ENCODE measurements at regions not wholly inside any gene's neighbourhood (a gene's known extent, or its start where the extent isn't known, plus 50 kb on each side); places are given as distances from the start of the nearest gene placed in this dataset.
A peak's percentile ranks its signal among the peaks of the same experiment; 100 is the strongest.
"Not testable (repeated sequence)": the region's sequence is repeated elsewhere in the genome, so short reads cannot be mapped to it uniquely, and the experiment has no call there.

GRCh38 chr12:107607464-107608392 is 77.9 kb upstream of the PWP1 start:
- DNase-seq = peak; percentile 52 to 79 (median 69)

DNA sequence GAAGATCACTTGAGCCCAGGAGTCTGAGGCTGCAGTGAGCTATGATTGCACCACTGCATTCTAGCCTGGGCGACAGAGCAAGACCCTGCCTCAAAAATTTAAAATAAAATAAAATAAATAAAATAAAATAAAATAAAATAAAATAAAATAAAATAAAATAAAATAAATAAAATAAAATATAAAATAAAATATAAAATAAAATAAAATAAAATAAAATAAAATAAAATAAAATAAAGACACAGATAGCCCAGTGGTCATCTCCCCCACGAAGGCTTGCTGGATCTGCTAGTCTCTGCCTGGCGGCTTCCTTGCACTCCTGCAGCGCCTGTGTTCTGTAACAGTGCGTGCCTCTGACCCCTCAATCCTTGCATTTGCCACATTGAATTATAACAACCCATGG is 76.8 kb upstream of the PWP1 start:
- not testable (repeated sequence) for DNase-seq

DNA sequence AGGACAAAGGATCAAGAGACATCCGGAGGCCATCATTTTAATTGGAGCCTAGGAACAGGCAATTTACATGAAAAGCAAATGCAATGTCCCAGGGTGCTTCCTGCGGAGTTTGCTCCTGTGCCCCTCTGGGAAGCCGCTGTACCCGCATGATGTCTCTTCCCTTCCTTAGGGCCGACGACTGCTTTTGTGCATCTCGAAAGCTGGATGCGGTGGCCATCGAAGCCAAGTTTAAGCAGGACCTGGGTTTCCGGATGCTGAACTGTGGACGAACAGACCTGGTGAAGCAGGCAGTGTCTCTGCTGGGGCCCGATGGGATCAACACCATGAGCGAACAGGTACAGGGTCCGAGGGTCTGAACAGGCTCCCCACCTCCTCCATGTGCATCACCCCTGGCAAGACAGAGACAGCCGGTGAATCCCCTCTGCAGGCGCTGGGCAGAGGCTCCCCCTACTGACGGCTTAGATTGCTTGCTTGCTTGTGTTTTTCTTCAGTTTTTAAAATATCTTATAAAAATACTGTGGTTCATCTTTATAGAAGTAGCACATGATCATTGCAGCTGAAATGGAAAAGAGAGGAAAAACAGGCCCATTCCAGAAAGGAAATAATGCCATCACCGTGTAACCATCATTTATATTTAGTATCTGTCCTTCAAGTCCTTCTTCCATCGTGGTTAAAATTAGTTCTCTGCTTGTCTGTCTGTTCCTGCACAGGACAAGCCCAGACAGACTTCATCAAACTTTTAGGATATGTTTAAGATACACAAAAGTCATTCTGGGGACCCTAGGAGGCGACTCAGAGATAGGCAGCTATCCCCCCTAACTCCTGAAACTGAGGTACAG is 75.4 kb upstream of the PWP1 start:
- peak in 1 of 5 donors; percentile 9 for DNase-seq

GRCh38 chr12:107612508-107612907 is 73.1 kb upstream of the PWP1 start:
- no peak for DNase-seq

DNA sequence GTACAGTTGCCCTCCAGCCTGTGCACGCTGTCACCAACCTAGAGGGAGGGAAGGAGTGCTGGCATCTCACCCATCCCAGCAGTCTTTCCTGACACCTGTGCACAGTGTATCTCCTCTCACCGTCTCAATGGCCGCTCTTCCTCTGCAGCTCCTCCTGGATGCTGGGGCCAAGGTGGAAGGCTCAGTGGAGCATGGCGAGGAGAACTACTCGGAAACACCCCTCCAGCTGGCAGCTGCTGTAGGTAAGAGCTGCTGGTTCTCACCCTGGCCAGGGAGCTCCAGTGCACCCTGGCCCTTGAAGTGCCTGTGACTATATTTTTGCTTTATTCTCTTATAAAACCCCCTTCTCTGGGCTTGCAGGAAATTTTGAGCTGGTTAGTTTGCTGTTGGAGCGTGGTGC is 68.7 kb upstream of the PWP1 start:
- no peak for DNase-seq

GRCh38 chr12:107618106-107618505 is 67.5 kb upstream of the PWP1 start:
- no peak for DNase-seq

DNA sequence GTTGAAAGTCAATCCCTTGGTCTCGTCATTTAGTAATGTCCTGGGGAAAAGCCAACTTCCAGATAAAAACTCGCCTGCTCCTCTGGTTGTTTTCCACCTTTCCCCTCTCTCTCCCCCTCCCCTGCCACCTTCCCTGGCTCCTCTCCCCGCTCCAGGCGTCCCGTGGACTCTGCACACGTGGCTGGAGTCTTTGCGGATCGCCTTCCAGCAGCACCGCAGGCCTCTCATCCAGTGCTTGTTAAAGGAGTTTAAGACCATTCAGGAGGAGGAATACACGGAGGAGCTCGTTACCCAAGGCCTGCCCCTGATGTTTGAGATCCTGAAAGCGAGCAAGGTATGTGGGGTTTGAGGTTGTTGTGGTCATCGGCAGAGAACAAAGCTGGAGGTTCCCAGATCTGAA is 65.8 kb upstream of the PWP1 start:
- no peak for DNase-seq

GRCh38 chr12:107622001-107622400 is 63.6 kb upstream of the PWP1 start:
- DNase-seq = no peak

DNA sequence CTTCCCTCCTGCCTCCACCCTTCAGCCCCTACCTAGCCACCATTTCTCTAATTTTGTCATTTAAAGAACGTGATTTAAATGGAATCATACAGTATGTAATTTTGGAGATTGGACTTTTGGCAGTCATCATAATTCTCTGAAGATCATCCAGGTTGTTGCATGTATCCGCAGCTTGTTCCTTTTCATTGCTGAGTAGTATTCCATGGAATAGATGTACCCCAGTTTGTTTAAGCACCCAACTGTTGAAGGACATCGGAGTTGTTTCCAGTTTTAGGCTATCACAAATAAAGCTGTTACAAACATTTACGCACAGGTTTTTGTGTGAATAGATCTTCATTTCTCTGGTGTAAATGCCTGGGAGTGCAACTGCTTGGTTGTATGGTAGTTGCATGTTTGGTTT is 61.1 kb upstream of the PWP1 start:
- DNase-seq = no peak

DNA sequence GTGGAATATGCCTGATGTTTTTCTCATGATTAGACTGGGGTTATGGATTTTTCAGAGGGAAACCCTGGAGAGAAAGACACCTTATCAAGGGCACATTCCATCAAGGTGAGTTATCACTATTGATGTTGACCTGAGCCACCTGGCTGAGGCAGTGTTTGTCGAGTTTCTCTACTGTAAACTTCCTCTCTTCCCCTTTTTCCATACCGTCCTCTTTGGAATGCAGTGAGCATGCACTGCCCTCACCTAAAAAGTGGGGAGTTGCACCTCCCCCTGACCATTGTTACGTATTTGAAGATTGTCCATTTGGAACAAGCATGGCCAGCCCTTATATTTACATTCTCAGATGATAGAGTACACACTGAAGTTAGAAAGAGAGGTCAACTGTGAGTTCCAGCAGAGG is 53.9 kb upstream of the PWP1 start:
- DNase-seq = no peak

DNA sequence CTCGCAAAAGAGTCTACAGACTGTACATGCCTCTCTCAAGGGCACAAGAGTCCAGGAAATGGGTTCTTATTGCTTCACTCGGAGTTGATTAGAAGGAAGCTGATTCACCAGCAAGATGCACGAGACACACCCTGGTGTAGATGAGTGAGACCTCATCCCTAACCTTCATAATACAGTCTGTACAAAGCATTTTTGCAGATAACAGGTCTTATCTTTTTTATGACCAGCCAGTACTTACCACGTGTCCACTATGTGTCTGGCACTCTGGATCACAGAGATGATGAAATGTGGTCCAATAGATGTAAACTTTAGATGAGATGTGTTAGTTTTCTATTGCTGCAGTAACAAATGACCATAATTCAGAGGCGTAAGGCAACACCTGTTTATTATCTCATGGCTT is 53.4 kb upstream of the PWP1 start:
- DNase-seq = no peak

DNA sequence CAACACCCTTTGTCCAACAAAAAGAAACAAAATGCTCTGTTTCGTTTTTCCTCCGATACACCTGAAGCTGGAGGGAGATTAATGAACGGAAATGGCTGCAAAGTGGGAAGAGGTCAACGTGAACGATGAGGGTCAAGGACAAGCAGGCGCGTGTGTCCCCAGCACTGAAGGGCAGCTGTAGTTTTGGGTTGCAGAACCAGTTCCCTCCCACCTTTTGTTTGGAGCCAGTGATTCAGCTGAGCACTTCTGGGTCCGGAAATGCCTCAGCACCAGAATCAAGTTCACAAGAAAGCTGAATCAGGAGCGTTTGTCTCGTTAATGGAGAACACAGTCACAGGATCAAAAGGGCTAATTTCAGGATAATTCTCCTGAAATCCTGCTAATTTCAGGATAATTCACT is 51.1 kb upstream of the PWP1 start:
- DNase-seq = no peak

DNA sequence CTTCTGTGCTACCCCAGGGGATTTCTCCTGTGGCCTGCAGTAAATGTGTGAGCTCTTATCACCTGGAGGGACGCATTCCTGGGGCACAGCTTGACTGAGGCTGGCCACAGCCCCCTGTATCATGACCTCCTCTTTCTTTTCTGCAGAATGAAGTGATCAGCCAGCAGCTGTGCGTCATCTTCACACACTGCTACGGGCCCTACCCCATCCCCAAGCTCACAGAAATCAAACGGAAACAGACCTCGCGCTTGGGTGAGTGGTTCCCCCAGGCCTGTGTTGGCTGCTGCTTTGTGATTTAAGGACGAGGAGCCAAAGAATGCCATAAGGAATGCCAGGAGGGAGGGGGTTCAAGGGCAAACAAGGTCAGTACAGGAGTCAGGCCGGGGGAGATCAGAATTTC is 50.5 kb upstream of the PWP1 start:
- no peak for DNase-seq

Measured in T-helper 1 cell (primary cell).